Fibroblast of the aortic adventitia (primary cell): ENCODE measurements at regions not wholly inside any gene's neighbourhood (a gene's known extent, or its start where the extent isn't known, plus 50 kb on each side); places are given as distances from the start of the nearest gene placed in this dataset.

Source experiments
- DNase-seq: peaks from one replicate; pipeline ENCODE4 v3.0.0-alpha.2; 2010; ENCODE audit warnings: low read depth
- H3K4me3 ChIP-seq: 2 replicates; pipeline ENCODE4 v1.5.1; 2011; ENCODE audit warnings: low read depth, mild to moderate bottlenecking, control low read depth, low read length, moderate library complexity
- CTCF ChIP-seq: IDR thresholded peaks from 2 replicates; pipeline ENCODE4 v1.5.1; 2011; ENCODE audit warnings: mild to moderate bottlenecking, low read length, control low read depth, inconsistent platforms; ENCODE audit not compliant: insufficient read depth

GRCh38 chr11:100484948-100485347, 202.1 kb upstream of the ARHGAP42 start:
- H3K4me3 ChIP-seq = no peak overlapping the region
- TF ChIP-seq CTCF = no peak
- DNase-seq = no peak

GRCh38 chr11:100498780-100499179, 188.3 kb upstream of the ARHGAP42 start:
- H3K4me3 ChIP-seq = no peak overlapping the region
- DNase-seq = no peak
- no peak for TF ChIP-seq CTCF

GRCh38 chr11:100501450-100501849, 185.6 kb upstream of the ARHGAP42 start:
- TF ChIP-seq CTCF = no peak

GRCh38 chr11:100512475-100512874, 174.6 kb upstream of the ARHGAP42 start:
- no peak for TF ChIP-seq CTCF
- no peak overlapping the region for H3K4me3 ChIP-seq
- no peak for DNase-seq

More at GRCh38 chr11:100501450-100501849, 185.6 kb upstream of the ARHGAP42 start:
- no peak for DNase-seq
- H3K4me3 ChIP-seq = no peak overlapping the region

DNA sequence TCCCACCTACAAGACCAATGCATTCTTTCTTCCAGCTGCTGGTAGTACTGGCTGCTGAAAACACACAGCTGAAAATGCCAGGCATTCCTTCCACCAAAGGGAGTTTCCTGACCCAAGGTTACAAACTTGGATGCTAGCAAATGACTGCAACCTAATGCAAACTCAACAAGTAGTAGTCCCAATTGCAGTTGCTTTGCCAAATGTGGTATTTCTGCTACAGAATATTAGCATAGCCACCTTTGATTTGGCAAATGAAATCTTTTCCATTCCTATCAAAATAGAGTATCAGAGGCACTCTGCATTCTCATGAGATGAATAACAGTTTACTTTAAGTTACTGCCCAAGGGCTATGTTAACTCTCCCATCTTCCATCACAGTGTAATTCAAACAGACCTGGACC, 172.0 kb upstream of the ARHGAP42 start:
- no peak overlapping the region for H3K4me3 ChIP-seq
- no peak for TF ChIP-seq CTCF
- DNase-seq = peak; percentile 8

GRCh38 chr11:100525197-100525596, 161.9 kb upstream of the ARHGAP42 start:
- no peak for TF ChIP-seq CTCF
- no peak for DNase-seq
- H3K4me3 ChIP-seq = no peak overlapping the region

GRCh38 chr11:100525635-100526034, 161.5 kb upstream of the ARHGAP42 start:
- DNase-seq = no peak
- TF ChIP-seq CTCF = no peak
- H3K4me3 ChIP-seq = no peak overlapping the region
